ENCODE measurements at regions not wholly inside any gene's neighbourhood (a gene's known extent, or its start where the extent isn't known, plus 50 kb on each side); places are given as distances from the start of the nearest gene placed in this dataset.
"Not testable (repeated sequence)": the region's sequence is repeated elsewhere in the genome, so short reads cannot be mapped to it uniquely, and the experiment has no call there.

DNA sequence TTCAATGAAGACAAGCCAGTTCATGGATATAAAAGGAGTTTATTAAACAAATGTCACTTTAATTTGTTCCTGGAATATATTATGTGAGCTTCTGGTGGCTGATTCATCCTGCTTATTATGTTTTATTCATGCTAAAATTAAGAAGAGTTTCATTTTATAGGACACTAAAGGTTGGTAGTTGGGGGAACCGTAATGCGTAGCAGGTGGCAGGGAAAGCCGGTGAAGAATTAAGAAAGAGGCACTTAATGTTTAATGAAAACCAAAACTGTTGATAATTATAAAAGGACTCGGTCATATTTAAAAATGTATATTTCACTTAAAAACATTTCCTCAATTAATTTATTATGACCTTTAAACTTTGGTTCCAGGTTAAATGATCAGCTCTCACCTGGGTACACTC, 94.3 kb downstream of the XKR3 start:
- H3K9me3 ChIP-seq (ENCODE audit: control insufficient read depth, low read length); H3K4me1 ChIP-seq (ENCODE audit: control insufficient read depth, insufficient read depth, low read length); H3K9ac ChIP-seq (ENCODE audit: low read length); H3K27me3 ChIP-seq (replicated peaks; ENCODE audit: control insufficient read depth, insufficient read depth, low read length); DNase-seq (ENCODE audit: low read depth); H3K36me3 ChIP-seq (ENCODE audit: control insufficient read depth, insufficient read depth, low read length, severe bottlenecking); H3K4me3 ChIP-seq (ENCODE audit: low read length): not testable (repeated sequence)

DNA sequence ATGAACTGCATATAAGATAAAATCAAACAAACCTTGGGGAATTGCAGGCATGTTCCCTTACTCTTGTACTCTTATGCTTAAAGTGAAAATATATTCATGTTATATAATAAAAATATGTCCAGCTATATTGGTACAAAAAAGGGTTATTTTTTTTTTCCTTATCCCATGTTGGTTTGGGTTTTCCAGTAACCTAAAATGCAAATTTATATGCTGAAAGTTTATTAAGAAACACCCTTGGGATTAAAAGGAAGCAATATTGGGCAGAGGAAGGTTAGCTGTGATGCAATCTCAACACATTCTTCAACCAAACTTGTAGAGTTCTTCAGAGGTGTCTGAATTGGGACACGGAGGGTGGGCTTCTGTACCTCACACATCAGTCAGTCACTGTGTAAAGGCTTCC, 97.7 kb downstream of the XKR3 start:
- H3K9me3 ChIP-seq (ENCODE audit: control insufficient read depth, low read length): not testable (repeated sequence)

DNA sequence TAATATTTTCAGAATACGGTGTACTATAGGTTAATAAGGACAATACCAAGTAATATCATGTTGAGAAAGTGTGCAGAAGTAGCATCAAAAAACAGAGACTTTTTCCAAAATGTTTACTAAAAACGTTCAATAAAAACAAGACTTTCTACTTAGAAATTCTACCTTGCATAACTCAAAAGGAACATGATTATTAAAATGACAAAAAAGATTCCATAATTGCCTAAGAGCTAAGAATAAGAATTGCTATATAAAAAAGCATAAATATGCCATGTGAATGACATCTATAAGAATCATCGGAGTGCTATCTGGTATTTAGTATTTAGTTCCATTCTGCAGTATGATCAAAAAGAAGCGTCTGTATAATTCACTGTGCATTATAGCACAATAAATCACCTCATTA, 102.0 kb downstream of the XKR3 start:
- not testable (repeated sequence) for H3K4me3 ChIP-seq (ENCODE audit: low read length); H3K9ac ChIP-seq (ENCODE audit: low read length); H3K27me3 ChIP-seq (replicated peaks; ENCODE audit: control insufficient read depth, insufficient read depth, low read length); H3K36me3 ChIP-seq (ENCODE audit: control insufficient read depth, insufficient read depth, low read length, severe bottlenecking); H3K4me1 ChIP-seq (ENCODE audit: control insufficient read depth, insufficient read depth, low read length); DNase-seq (ENCODE audit: low read depth); H3K9me3 ChIP-seq (ENCODE audit: control insufficient read depth, low read length)

More for the DNA sequence above, 97.7 kb downstream of the XKR3 start:
- not testable (repeated sequence) for H3K4me3 ChIP-seq (ENCODE audit: low read length); H3K27me3 ChIP-seq (replicated peaks; ENCODE audit: control insufficient read depth, insufficient read depth, low read length); DNase-seq (ENCODE audit: low read depth); H3K4me1 ChIP-seq (ENCODE audit: control insufficient read depth, insufficient read depth, low read length); H3K36me3 ChIP-seq (ENCODE audit: control insufficient read depth, insufficient read depth, low read length, severe bottlenecking); H3K9ac ChIP-seq (ENCODE audit: low read length)

DNA sequence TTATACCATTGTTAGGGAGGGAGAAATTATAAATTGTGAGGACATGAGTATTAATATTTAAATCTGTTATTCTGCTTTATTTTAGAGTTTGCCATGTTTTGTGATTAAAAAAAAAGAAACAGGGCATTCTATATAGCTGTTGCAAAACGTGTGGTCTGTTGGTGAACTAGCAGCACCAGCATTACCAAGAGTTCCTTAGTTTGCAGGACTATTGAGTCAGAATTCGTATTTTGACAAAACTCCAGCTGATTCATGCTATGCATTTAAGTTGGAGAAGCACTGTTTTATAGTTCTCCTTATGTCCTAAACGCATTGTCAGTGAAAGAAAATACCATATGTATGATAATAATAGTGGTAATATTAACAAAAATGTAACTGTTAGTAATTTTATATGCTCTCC, 102.6 kb downstream of the XKR3 start:
- DNase-seq (ENCODE audit: low read depth); H3K9me3 ChIP-seq (ENCODE audit: control insufficient read depth, low read length); H3K36me3 ChIP-seq (ENCODE audit: control insufficient read depth, insufficient read depth, low read length, severe bottlenecking): not testable (repeated sequence)

DNA sequence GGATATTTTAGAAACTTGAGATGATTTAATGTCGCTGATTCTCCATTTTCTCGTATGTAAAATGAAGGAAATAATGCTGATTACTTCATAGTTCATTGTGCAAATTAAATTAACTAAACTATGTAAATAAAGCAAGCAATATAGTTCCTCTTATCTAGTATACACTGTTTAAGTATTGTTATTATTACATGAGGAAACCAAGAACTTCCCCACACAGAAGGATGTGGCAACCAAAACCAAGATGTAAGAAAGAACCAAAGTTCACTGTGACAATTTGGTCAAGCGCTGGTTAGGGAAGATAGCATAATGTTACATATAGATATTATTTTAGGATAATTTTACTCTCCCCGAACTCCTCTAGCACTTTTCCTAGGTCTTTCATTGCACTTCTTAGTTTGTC, 103.2 kb downstream of the XKR3 start:
- Histone ChIP-seq H3K9me3 (ENCODE audit: control insufficient read depth, low read length) (no peaks in the 10 kb centered on the region), H3K9ac (ENCODE audit: low read length) (no peak overlapping the region), H3K27me3 (replicated peaks; ENCODE audit: control insufficient read depth, insufficient read depth, low read length) (peaks cover 10% of the 10 kb centered on the region), H3K4me1 (ENCODE audit: control insufficient read depth, insufficient read depth, low read length) (peaks cover 4% of the 10 kb centered on the region), H3K36me3 (ENCODE audit: control insufficient read depth, insufficient read depth, low read length, severe bottlenecking) (no peaks in the 10 kb centered on the region), H3K4me3 (ENCODE audit: low read length) (no peak overlapping the region)
- DNase-seq (ENCODE audit: low read depth): no peak

More for the DNA sequence above, 102.6 kb downstream of the XKR3 start:
- H3K27me3 ChIP-seq (replicated peaks; ENCODE audit: control insufficient read depth, insufficient read depth, low read length); H3K4me1 ChIP-seq (ENCODE audit: control insufficient read depth, insufficient read depth, low read length); H3K9ac ChIP-seq (ENCODE audit: low read length); H3K4me3 ChIP-seq (ENCODE audit: low read length): not testable (repeated sequence)

DNA sequence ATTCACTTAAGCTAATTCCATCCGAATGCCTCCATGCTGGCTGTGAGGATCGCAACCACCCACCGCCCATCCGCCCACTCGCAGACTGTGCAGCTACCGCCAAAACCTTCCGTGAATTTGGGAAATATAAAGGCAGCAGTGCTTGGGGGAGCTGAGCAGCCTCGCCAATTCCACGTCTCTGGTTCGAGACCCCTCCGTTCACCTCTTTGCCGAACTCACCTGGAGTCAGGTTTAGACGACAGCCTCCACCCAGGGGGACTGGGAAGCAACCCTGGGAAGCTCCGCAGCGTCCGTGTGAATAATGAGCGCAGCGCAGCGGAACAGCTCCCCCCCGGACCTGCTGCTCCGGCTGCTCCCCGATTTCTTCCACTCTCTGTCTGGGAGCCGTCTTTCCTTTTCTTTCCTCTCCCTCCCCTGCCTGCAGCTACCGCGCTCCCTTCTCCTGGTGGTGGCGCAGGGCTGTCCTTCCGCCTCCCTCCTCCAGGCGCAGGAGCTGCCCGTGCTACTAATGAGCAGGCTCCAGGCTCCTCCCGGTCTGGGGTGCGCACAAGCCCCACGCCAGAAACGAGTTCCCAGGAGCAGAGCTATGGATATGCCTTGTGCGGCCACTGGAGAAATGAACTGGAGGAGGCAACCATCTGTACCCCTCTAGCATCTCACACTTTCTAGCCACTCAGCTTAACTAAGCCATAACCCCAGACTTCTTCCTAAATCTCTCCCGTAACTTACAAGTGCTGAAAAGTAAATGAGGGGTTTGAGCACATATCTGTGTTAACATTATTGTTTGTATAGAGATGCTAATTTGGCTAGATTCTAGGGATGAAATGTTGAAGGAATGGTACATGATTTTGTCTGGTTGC, 107.3 kb downstream of the XKR3 start:
- Histone ChIP-seq H3K4me3 (ENCODE audit: low read length) (peak overlapping the region; percentile 41), H3K4me1 (ENCODE audit: control insufficient read depth, insufficient read depth, low read length) (peaks cover 4% of the 10 kb centered on the region), H3K9me3 (ENCODE audit: control insufficient read depth, low read length) (peaks cover 3% of the 10 kb centered on the region), H3K27me3 (replicated peaks; ENCODE audit: control insufficient read depth, insufficient read depth, low read length) (peaks cover 10% of the 10 kb centered on the region), H3K9ac (ENCODE audit: low read length) (no peak overlapping the region), H3K36me3 (ENCODE audit: control insufficient read depth, insufficient read depth, low read length, severe bottlenecking) (no peaks in the 10 kb centered on the region)
- DNase-seq (ENCODE audit: low read depth): no peak

DNA sequence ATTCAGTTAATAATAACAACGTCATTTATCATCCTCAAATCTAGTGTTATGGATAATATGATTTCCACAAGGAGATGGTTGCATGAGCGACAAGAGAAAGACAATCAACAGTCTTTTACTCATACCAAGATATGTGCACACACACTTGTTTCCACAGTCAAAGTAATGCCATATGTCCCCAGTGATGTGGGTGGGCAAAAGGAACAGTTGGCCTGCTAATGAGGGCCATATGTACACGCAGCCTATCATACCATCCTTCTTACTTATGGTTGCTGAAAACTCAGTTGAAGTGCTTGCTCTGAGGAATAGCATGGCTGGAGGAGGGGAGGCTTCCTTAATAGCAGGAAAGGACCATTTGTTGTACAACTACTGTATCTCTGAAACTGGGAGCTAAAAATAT, 110.6 kb downstream of the XKR3 start:
- not testable (repeated sequence) for DNase-seq (ENCODE audit: low read depth); H3K4me3 ChIP-seq (ENCODE audit: low read length); H3K4me1 ChIP-seq (ENCODE audit: control insufficient read depth, insufficient read depth, low read length); H3K36me3 ChIP-seq (ENCODE audit: control insufficient read depth, insufficient read depth, low read length, severe bottlenecking); H3K9ac ChIP-seq (ENCODE audit: low read length); H3K9me3 ChIP-seq (ENCODE audit: control insufficient read depth, low read length)
- H3K27me3 ChIP-seq (replicated peaks; ENCODE audit: control insufficient read depth, insufficient read depth, low read length): peaks cover 10% of the 10 kb centered on the region

DNA sequence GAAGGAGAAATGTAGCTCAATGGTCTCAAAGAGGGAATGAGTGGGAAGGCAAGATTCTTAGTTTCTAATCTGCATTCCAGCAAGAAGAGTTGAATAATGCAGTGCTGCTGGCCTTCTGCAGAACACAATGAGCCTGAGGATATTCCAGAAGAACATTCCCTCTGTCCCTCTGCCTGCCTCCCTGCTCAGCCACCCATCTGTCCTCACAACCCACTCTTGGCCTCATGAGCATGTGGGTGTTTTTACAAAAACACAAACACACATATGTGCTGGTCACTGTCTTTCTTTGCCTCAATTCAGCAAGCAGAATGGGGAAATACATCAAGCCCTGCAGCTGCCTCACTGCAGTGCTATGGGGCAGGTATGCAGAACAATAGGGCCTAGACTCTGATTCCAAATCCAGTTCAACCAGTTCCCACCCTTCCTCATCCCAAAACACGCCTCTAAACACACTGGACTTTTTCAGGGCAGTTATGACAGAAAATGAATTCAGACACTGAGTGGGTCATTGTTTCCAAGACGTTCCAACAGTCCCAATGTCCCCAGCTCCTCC, 109.8 kb upstream of the CCT8L2 start:
- not testable (repeated sequence) for H3K27me3 ChIP-seq (replicated peaks; ENCODE audit: control insufficient read depth, insufficient read depth, low read length); H3K4me1 ChIP-seq (ENCODE audit: control insufficient read depth, insufficient read depth, low read length); H3K9ac ChIP-seq (ENCODE audit: low read length); H3K9me3 ChIP-seq (ENCODE audit: control insufficient read depth, low read length); DNase-seq (ENCODE audit: low read depth); H3K36me3 ChIP-seq (ENCODE audit: control insufficient read depth, insufficient read depth, low read length, severe bottlenecking); H3K4me3 ChIP-seq (ENCODE audit: low read length)

DNA sequence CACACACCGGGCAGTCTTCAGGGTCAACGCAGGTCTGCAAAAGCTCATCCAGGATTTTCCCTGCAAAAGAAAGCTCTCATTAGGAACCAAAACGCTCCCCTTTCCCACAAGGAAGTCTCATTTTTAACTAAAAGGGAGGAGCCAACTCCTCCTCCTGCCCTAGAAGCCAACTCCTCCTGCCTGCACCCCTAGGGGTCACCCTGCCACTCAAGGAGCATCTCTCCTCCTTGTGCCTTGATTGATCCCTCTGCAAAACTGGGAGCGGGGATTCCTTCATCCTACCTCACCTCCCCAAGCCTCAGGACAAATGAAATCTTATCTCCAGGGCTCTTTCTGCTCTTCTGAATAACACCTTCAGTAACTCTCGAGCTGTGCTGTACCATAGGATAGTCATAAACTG, 107.8 kb upstream of the CCT8L2 start:
- not testable (repeated sequence) for DNase-seq (ENCODE audit: low read depth); H3K4me3 ChIP-seq (ENCODE audit: low read length); H3K9me3 ChIP-seq (ENCODE audit: control insufficient read depth, low read length); H3K27me3 ChIP-seq (replicated peaks; ENCODE audit: control insufficient read depth, insufficient read depth, low read length); H3K9ac ChIP-seq (ENCODE audit: low read length); H3K4me1 ChIP-seq (ENCODE audit: control insufficient read depth, insufficient read depth, low read length); H3K36me3 ChIP-seq (ENCODE audit: control insufficient read depth, insufficient read depth, low read length, severe bottlenecking)

DNA sequence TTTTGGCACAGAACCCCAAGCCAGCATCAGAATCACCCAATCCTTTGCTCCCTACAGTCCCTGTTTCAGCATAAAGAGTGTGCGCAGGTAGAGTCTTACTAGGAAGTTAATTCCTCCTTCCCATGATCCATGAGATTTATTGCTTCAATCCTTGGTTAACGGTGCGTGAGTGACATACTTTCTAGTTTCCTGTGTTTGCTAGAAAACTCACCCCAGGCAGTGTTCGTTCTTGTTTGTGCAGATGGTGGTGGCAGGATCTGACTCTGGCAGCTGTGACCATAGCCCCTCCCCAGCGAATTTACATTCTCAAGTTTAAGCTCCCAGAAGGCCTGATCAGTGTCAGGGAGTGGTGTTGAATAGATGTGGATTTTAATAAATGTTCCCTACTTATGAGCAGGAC, 106.7 kb upstream of the CCT8L2 start:
- no peaks in the 10 kb centered on the region for H3K36me3 ChIP-seq (ENCODE audit: control insufficient read depth, insufficient read depth, low read length, severe bottlenecking)
- no peaks in the 10 kb centered on the region for H3K9me3 ChIP-seq (ENCODE audit: control insufficient read depth, low read length)
- no peak for DNase-seq (ENCODE audit: low read depth)
- no peaks in the 10 kb centered on the region for H3K27me3 ChIP-seq (replicated peaks; ENCODE audit: control insufficient read depth, insufficient read depth, low read length)
- no peak overlapping the region for H3K9ac ChIP-seq (ENCODE audit: low read length)
- H3K4me3 ChIP-seq (ENCODE audit: low read length): no peak overlapping the region
- no peaks in the 10 kb centered on the region for H3K4me1 ChIP-seq (ENCODE audit: control insufficient read depth, insufficient read depth, low read length)

DNA sequence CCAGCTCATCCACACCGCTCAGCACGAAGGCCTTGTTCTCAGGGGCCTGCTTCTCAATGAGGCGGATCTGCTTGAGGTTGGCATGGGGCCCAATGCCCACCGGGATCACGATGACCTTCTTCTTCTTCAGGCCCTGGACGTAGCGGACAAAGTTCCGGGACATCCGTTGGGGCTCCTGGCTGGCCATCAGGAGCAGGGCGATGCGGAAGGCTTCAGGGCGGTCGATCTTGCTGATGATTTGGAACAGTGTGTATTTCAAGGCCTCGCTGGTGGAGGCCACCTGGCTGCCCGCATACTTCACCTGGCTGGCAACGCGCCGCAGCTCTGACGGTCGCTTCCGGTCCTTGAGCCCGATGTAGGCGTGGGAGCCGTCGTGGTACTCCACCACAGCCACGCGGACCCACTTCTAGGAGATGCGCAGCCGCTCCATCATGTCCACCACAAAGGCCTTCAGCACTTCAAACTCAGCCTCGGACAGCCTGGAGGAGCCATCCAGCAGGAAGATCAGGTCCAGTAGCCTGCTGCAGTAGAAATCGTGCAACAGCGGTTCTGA, 105.0 kb upstream of the CCT8L2 start:
- not testable (repeated sequence) for H3K9ac ChIP-seq (ENCODE audit: low read length); H3K9me3 ChIP-seq (ENCODE audit: control insufficient read depth, low read length); H3K4me1 ChIP-seq (ENCODE audit: control insufficient read depth, insufficient read depth, low read length); H3K36me3 ChIP-seq (ENCODE audit: control insufficient read depth, insufficient read depth, low read length, severe bottlenecking); DNase-seq (ENCODE audit: low read depth); H3K4me3 ChIP-seq (ENCODE audit: low read length); H3K27me3 ChIP-seq (replicated peaks; ENCODE audit: control insufficient read depth, insufficient read depth, low read length)

Data from adipocyte (in vitro differentiated cells).